Hepatic stellate cell (primary cell): ENCODE measurements at regions not wholly inside any gene's neighbourhood (a gene's known extent, or its start where the extent isn't known, plus 50 kb on each side); places are given as distances from the start of the nearest gene placed in this dataset.

Experiments
- DNase-seq: peaks from one replicate; pipeline ENCODE4 v3.0.0; 2011; ENCODE audit warnings: low spot score

GRCh38 chr19:30171138-30171635 is 201.0 kb upstream of the ZNF536 start:
- DNase-seq: no peak

GRCh38 chr19:30171795-30172612 is 200.2 kb upstream of the ZNF536 start:
- DNase-seq: no peak

GRCh38 chr19:30172613-30173242 is 199.5 kb upstream of the ZNF536 start:
- DNase-seq: no peak

- DNase-seq: no peak
These were observed 198.4 kb upstream of the ZNF536 start for GRCh38 chr19:30173593-30174356.

- no peak for DNase-seq
These were observed 197.9 kb upstream of the ZNF536 start for GRCh38 chr19:30174357-30174645.

GRCh38 chr19:30174791-30175190 is 197.4 kb upstream of the ZNF536 start:
- no peak for DNase-seq

GRCh38 chr19:30175987-30176386 is 196.2 kb upstream of the ZNF536 start:
- DNase-seq: no peak

GRCh38 chr19:30178721-30179402 is 193.3 kb upstream of the ZNF536 start:
- DNase-seq: no peak

GRCh38 chr19:30180691-30181090 is 191.5 kb upstream of the ZNF536 start:
- DNase-seq: no peak

- DNase-seq: no peak
These were observed 188.2 kb upstream of the ZNF536 start for GRCh38 chr19:30183807-30184490.

GRCh38 chr19:30202060-30202600 is 170.1 kb upstream of the ZNF536 start:
- no peak for DNase-seq

- DNase-seq: no peak
These were observed 167.5 kb upstream of the ZNF536 start for GRCh38 chr19:30204721-30205120.

GRCh38 chr19:30206187-30206586 is 166.0 kb upstream of the ZNF536 start:
- no peak for DNase-seq

GRCh38 chr19:30207357-30207756 is 164.8 kb upstream of the ZNF536 start:
- DNase-seq: no peak

- no peak for DNase-seq
These were observed 163.6 kb upstream of the ZNF536 start for GRCh38 chr19:30208436-30209060.

- no peak for DNase-seq
These were observed 162.3 kb upstream of the ZNF536 start for GRCh38 chr19:30209617-30210600.

- no peak for DNase-seq
These were observed 159.6 kb upstream of the ZNF536 start for GRCh38 chr19:30212574-30212973.

- DNase-seq: no peak
These were observed 157.5 kb upstream of the ZNF536 start for GRCh38 chr19:30214651-30215051.

GRCh38 chr19:30215248-30215647 is 156.9 kb upstream of the ZNF536 start:
- DNase-seq: no peak

- DNase-seq: no peak
These were observed 155.7 kb upstream of the ZNF536 start for GRCh38 chr19:30216453-30216852.
